HPDE6-E6E7 (cell line): ENCODE measurements at regions not wholly inside any gene's neighbourhood (a gene's known extent, or its start where the extent isn't known, plus 50 kb on each side); places are given as distances from the start of the nearest gene placed in this dataset.
A peak's percentile ranks its signal among the peaks of the same experiment; 100 is the strongest.

Experiments used
- DNase-seq: peaks from one replicate; pipeline ENCODE4 v3.0.0; 2011; ENCODE audit warnings: missing footprints; ENCODE audit errors: extremely low spot score

- no peak for DNase-seq
These were observed 141.6 kb downstream of the SNX19 start for GRCh38 chr11:130774703-130775102.

GRCh38 chr11:130775306-130776060 is 140.8 kb downstream of the SNX19 start:
- DNase-seq, result peak; percentile 56

GRCh38 chr11:130776061-130776419 is 140.2 kb downstream of the SNX19 start:
- DNase-seq, result no peak

GRCh38 chr11:130778026-130778425 is 138.3 kb downstream of the SNX19 start:
- no peak for DNase-seq

- DNase-seq, result no peak
These were observed 137.6 kb downstream of the SNX19 start for GRCh38 chr11:130778705-130779104.

- DNase-seq, result no peak
These were observed 137.0 kb downstream of the SNX19 start for GRCh38 chr11:130779267-130779666.

- no peak for DNase-seq
These were observed 136.3 kb downstream of the SNX19 start for GRCh38 chr11:130779943-130780342.

- DNase-seq, result no peak
These were observed 135.8 kb downstream of the SNX19 start for GRCh38 chr11:130780437-130780836.

GRCh38 chr11:130781931-130782330 is 134.3 kb downstream of the SNX19 start:
- DNase-seq, result no peak

- no peak for DNase-seq
These were observed 133.7 kb downstream of the SNX19 start for GRCh38 chr11:130782361-130783222.

GRCh38 chr11:130783323-130783722 is 133.0 kb downstream of the SNX19 start:
- DNase-seq, result no peak

GRCh38 chr11:130785380-130786116 is 130.7 kb downstream of the SNX19 start:
- DNase-seq, result no peak

- DNase-seq, result no peak
These were observed 129.7 kb downstream of the SNX19 start for GRCh38 chr11:130786586-130786985.

- DNase-seq, result no peak
These were observed 129.1 kb downstream of the SNX19 start for GRCh38 chr11:130787092-130787616.

GRCh38 chr11:130787973-130788570 is 128.2 kb downstream of the SNX19 start:
- DNase-seq, result no peak

- DNase-seq, result no peak
These were observed 127.1 kb downstream of the SNX19 start for GRCh38 chr11:130789056-130789640.

GRCh38 chr11:130790689-130791088 is 125.6 kb downstream of the SNX19 start:
- DNase-seq, result no peak

GRCh38 chr11:130792772-130793171 is 123.5 kb downstream of the SNX19 start:
- no peak for DNase-seq

- DNase-seq, result no peak
These were observed 119.5 kb downstream of the SNX19 start for GRCh38 chr11:130796828-130797227.

GRCh38 chr11:130798280-130798679 is 118.0 kb downstream of the SNX19 start:
- DNase-seq, result peak; percentile 22

GRCh38 chr11:130798801-130799200 is 117.5 kb downstream of the SNX19 start:
- DNase-seq, result no peak
